Neural progenitor cell (in vitro differentiated cells): ENCODE measurements at regions not wholly inside any gene's neighbourhood (a gene's known extent, or its start where the extent isn't known, plus 50 kb on each side); places are given as distances from the start of the nearest gene placed in this dataset.

ENCODE experiments used
- CTCF ChIP-seq: fragments of 200-600 bp; sonication (generic); IDR thresholded peaks from 2 replicates; pipeline ENCODE4 v1.5.1; 2017; ENCODE audit warnings: antibody characterized with exemption, mild to moderate bottlenecking
- EZH2 ChIP-seq: fragments of 200-600 bp; sonication (generic); IDR thresholded peaks from 2 replicates; pipeline ENCODE4 v1.6.1; 2017; ENCODE audit warnings: antibody characterized with exemption, mild to moderate bottlenecking, moderate library complexity
- EZH2phosphoT487 ChIP-seq: fragments of 200-600 bp; sonication (generic); IDR thresholded peaks from 2 replicates; pipeline ENCODE4 v1.6.1; 2017; ENCODE audit warnings: antibody characterized with exemption

GRCh38 chr12:66799551-66799950 is 120.7 kb upstream of the GRIP1 start:
- TF ChIP-seq CTCF, result no peak
- TF ChIP-seq EZH2, result no peak
- no peak for TF ChIP-seq EZH2phosphoT487
